A673 (cell line): ENCODE measurements at regions not wholly inside any gene's neighbourhood (a gene's known extent, or its start where the extent isn't known, plus 50 kb on each side); places are given as distances from the start of the nearest gene placed in this dataset.

ENCODE experiments used
- BruUV-seq: library from RNA; stranded (reverse); fragments of 400-500 nt; replicated peaks from 2 replicates; lab custom pipeline; 2021; lab: Mats Ljungman, UMichigan
- CTCF ChIA-PET: fragments of 300-600 bp; sonication (Branson Sonifier 250); formaldehyde crosslinking; loops from one replicate; lab custom pipeline; 2022; ENCODE audit warnings: antibody characterized with exemption; lab: Charles Lee
- POLR2A ChIA-PET: fragments of 300-600 bp; sonication (Branson Sonifier 250); formaldehyde crosslinking; loops from one replicate; lab custom pipeline; 2022; ENCODE audit warnings: antibody characterized with exemption; ENCODE audit not compliant: low non-redundant PET; lab: Charles Lee
- DNase-seq: peaks from one replicate; pipeline ENCODE4 v3.0.0-alpha.2; 2015; ENCODE audit warnings: low spot score
- H3K27ac ChIP-seq: fragments of 200-600 bp; sonication (generic); 2 replicates; pipeline ENCODE4 v1.5.1; 2016; ENCODE audit warnings: mixed run types, low read depth, mild to moderate bottlenecking, mixed read lengths, antibody characterized with exemption, low read length; ENCODE audit not compliant: poor library complexity, severe bottlenecking
- H3K27me3 ChIP-seq: fragments of 200-600 bp; sonication (generic); replicated peaks from 2 replicates; pipeline ENCODE4 v1.6.1; 2017; ENCODE audit warnings: mixed run types, low read depth, mild to moderate bottlenecking, mixed read lengths, antibody characterized with exemption, low read length; ENCODE audit not compliant: insufficient read depth, poor library complexity
- H3K36me3 ChIP-seq: fragments of 200-600 bp; sonication (generic); 2 replicates; pipeline ENCODE4 v1.6.1; 2016; ENCODE audit warnings: mixed run types, mild to moderate bottlenecking, mixed read lengths, antibody characterized with exemption, low read length; ENCODE audit not compliant: insufficient read depth, poor library complexity, severe bottlenecking
- H3K4me1 ChIP-seq: fragments of 200-600 bp; sonication (generic); 2 replicates; pipeline ENCODE4 v1.6.1; 2017; ENCODE audit warnings: mixed run types, mild to moderate bottlenecking, mixed read lengths, antibody characterized with exemption, low read length; ENCODE audit not compliant: insufficient read depth, poor library complexity, severe bottlenecking
- H3K4me3 ChIP-seq: fragments of 200-600 bp; sonication (generic); 2 replicates; pipeline ENCODE4 v1.5.1; 2016; ENCODE audit warnings: low read depth, mixed run types, mild to moderate bottlenecking, mixed read lengths, low read length; ENCODE audit not compliant: poor library complexity, severe bottlenecking
- H3K9me3 ChIP-seq: fragments of 200-600 bp; sonication (generic); 2 replicates; pipeline ENCODE4 v1.6.1; 2016; ENCODE audit warnings: mixed run types, low read depth, mild to moderate bottlenecking, mixed read lengths, antibody characterized with exemption, low read length; ENCODE audit not compliant: poor library complexity, severe bottlenecking
- CTCF ChIP-seq: fragments of 300-800, 200-600 bp; sonication (generic); conservative IDR thresholded peaks from 2 replicates; pipeline ENCODE4 v1.5.1; 2017; ENCODE audit warnings: low read depth, mild to moderate bottlenecking, antibody characterized with exemption, low read length, moderate library complexity, mixed read lengths
- EZH2 ChIP-seq: fragments of 200-600 bp; sonication (generic); IDR thresholded peaks from 2 replicates; pipeline ENCODE4 v1.6.1; 2017; ENCODE audit warnings: borderline replicate concordance, low read depth, mild to moderate bottlenecking, mixed read lengths, antibody characterized with exemption, low read length; ENCODE audit not compliant: poor library complexity, severe bottlenecking
- intact Hi-C: fragments of 100-400 bp; cut with micrococcal nuclease; formaldehyde crosslinking; loops from one replicate; pipeline ENCODE4 v1.10.0; 2022; ENCODE audit not compliant: unreplicated experiment

GRCh38 chr5:29561564-29561963 lies 1631.9 kb upstream of the CDH6 start:
- CTCF ChIA-PET = no interaction called here
- H3K27me3 ChIP-seq = no peaks in the 10 kb centered on the region
- BruUV-seq = no TSS peak
- no peak overlapping the region for H3K4me3 ChIP-seq
- DNase-seq = no peak
- H3K4me1 ChIP-seq = no peaks in the 10 kb centered on the region
- no peaks in the 10 kb centered on the region for H3K36me3 ChIP-seq
- intact Hi-C loops = no loop called here
- TF ChIP-seq EZH2 = no peak
- no peak for TF ChIP-seq CTCF
- POLR2A ChIA-PET = no interaction called here
- H3K9me3 ChIP-seq = no peaks in the 10 kb centered on the region
- H3K27ac ChIP-seq = no peak overlapping the region

- Histone ChIP-seq H3K27ac (no peak overlapping the region), H3K4me3 (no peak overlapping the region), H3K27me3 (no peaks in the 10 kb centered on the region), H3K36me3 (no peaks in the 10 kb centered on the region), H3K4me1 (no peaks in the 10 kb centered on the region), H3K9me3 (peaks cover 3% of the 10 kb centered on the region)
- no peak for DNase-seq
- TF ChIP-seq EZH2 = no peak
- no peak for TF ChIP-seq CTCF
- POLR2A ChIA-PET = no interaction called here
- CTCF ChIA-PET = no interaction called here
- no TSS peak for BruUV-seq
- intact Hi-C loops = no loop called here
These were observed 1643.0 kb upstream of the CDH6 start for GRCh38 chr5:29550523-29550922.

GRCh38 chr5:29548262-29548661 lies 1645.2 kb upstream of the CDH6 start:
- H3K27ac ChIP-seq = no peak overlapping the region
- intact Hi-C loops = no loop called here
- H3K4me3 ChIP-seq = no peak overlapping the region
- TF ChIP-seq CTCF (no peak), EZH2 (no peak)
- no peaks in the 10 kb centered on the region for H3K9me3 ChIP-seq
- ChIA-PET POLR2A (no interaction called here), CTCF (no interaction called here)
- H3K36me3 ChIP-seq = no peaks in the 10 kb centered on the region
- no peaks in the 10 kb centered on the region for H3K27me3 ChIP-seq
- no TSS peak for BruUV-seq
- no peaks in the 10 kb centered on the region for H3K4me1 ChIP-seq
- DNase-seq = no peak
